Tibial nerve (tissue), 4 donors: ENCODE measurements at regions not wholly inside any gene's neighbourhood (a gene's known extent, or its start where the extent isn't known, plus 50 kb on each side); places are given as distances from the start of the nearest gene placed in this dataset.

Experiments
- CTCF ChIP-seq, 5 experiments: fragments of 200-600 bp in 3 of 5; fragments of 450-650 bp in 2 of 5; sonication (generic) in 3 of 5; IDR thresholded peaks; one replicate each; pipeline ENCODE4 v1.5.1; 2016 to 2019; ENCODE audit warnings: antibody characterized with exemption in 5 of 5, mild to moderate bottlenecking in 3 of 5, moderate library complexity in 2 of 5
- EP300 ChIP-seq, 2 donors: sonication (generic); formaldehyde crosslinking; IDR thresholded peaks; one replicate each; pipeline ENCODE4 v1.6.1; 2017; ENCODE audit warnings: antibody characterized with exemption in 2 of 2, mild to moderate bottlenecking in 1 of 2

- no peak for TF ChIP-seq CTCF (IDR thresholded peaks at IDR 0.05)
- no peak for TF ChIP-seq EP300 (IDR thresholded peaks at IDR 0.05)
These were observed 470.5 kb upstream of the THBS1 start for GRCh38 chr15:39110336-39110735.
